GM12878 (cell line): ENCODE measurements at regions not wholly inside any gene's neighbourhood (a gene's known extent, or its start where the extent isn't known, plus 50 kb on each side); places are given as distances from the start of the nearest gene placed in this dataset.

ENCODE experiments used
- ATAC-seq: fragments of 200-7000 bp; cut with Tn5 transposase; 3 replicates; pipeline ENCODE4 v1.9.1; 2020; ENCODE audit warnings: mild to moderate bottlenecking, moderate library complexity
- BruUV-seq: library from RNA; stranded (reverse); fragments of 400-500 nt; replicated peaks from 2 replicates; lab custom pipeline; 2021; lab: Mats Ljungman, UMichigan
- CTCF ChIA-PET: fragments of 300-600 bp; sonication (Branson Sonifier 250); formaldehyde crosslinking; extraction: SDS; loops from one replicate; lab custom pipeline; 2021; ENCODE audit warnings: inconsistent platforms; lab: Yijun Ruan, JAX
- POLR2A ChIA-PET: fragments of 350-600 bp; formaldehyde crosslinking; extraction: SDS; loops from one replicate; lab custom pipeline; 2021; ENCODE audit warnings: inconsistent platforms; lab: Charles Lee
- RAD21 ChIA-PET: fragments of 300-600 bp; sonication (Branson Sonifier 250); formaldehyde crosslinking; loops from one replicate; lab custom pipeline; 2023; ENCODE audit warnings: antibody characterized with exemption; ENCODE audit not compliant: unreplicated experiment; lab: Charles Lee
- SMC1A ChIA-PET: fragments of 300-600 bp; sonication (Branson Sonifier 250); formaldehyde crosslinking; loops from one replicate; lab custom pipeline; 2023; ENCODE audit not compliant: unreplicated experiment, uncharacterized antibody; lab: Charles Lee
- DNase-seq: peaks from one replicate; pipeline ENCODE4 v3.0.0-alpha.2; 2011; ENCODE audit warnings: low read depth, low spot score
- FAIRE-seq: peaks from 3 replicates; lab custom pipeline; 2011; peaks lifted over from hg19 to GRCh38; lab: Jason Lieb, UNC
- H2AFZ ChIP-seq: 2 replicates; pipeline ENCODE4 v1.6.0; 2011; ENCODE audit warnings: low read depth, low read length, control low read depth; ENCODE audit not compliant: control insufficient read depth
- H3K27ac ChIP-seq: 2 replicates; pipeline ENCODE4 v1.5.1; 2011; ENCODE audit warnings: control low read depth; ENCODE audit not compliant: control insufficient read depth, insufficient read depth
- H3K27me3 ChIP-seq, 2 experiments: replicated peaks in 1 of 2; 2 replicates each; pipeline versions ENCODE4 v1.6.0 to v1.6.1; 2011; ENCODE audit warnings: low read length in 1 of 2; ENCODE audit not compliant: control insufficient read depth in 2 of 2, insufficient read depth in 2 of 2
- H3K36me3 ChIP-seq, 2 experiments: 2 replicates each; pipeline ENCODE4 v1.5.1; 2011; ENCODE audit warnings: low read length in 1 of 2; ENCODE audit not compliant: control insufficient read depth in 2 of 2, insufficient read depth in 2 of 2
- H3K4me1 ChIP-seq: 2 replicates; pipeline ENCODE4 v1.6.1; 2011; ENCODE audit warnings: mild to moderate bottlenecking, low read length, moderate library complexity, mixed read lengths; ENCODE audit not compliant: control insufficient read depth, insufficient read depth
- H3K4me2 ChIP-seq: 2 replicates; pipeline ENCODE4 v1.6.0; 2011; ENCODE audit warnings: control low read depth; ENCODE audit not compliant: control insufficient read depth, insufficient read depth
- H3K4me3 ChIP-seq: fragments of 200-600 bp; sonication (generic); 2 replicates; pipeline ENCODE4 v1.5.1; 2016
- H3K79me2 ChIP-seq: 2 replicates; pipeline ENCODE4 v1.6.0; 2011; ENCODE audit warnings: low read length; ENCODE audit not compliant: control insufficient read depth, insufficient read depth
- H3K9ac ChIP-seq: 2 replicates; pipeline ENCODE4 v1.8.0; 2011; ENCODE audit warnings: low read length, control low read depth, mixed read lengths; ENCODE audit not compliant: control insufficient read depth, insufficient read depth
- H3K9me3 ChIP-seq: replicated peaks from 3 replicates; pipeline ENCODE4 v1.5.1; 2011; ENCODE audit warnings: mild to moderate bottlenecking, low read length; ENCODE audit not compliant: control insufficient read depth, insufficient read depth
- H4K20me1 ChIP-seq: 2 replicates; pipeline ENCODE4 v1.6.0; 2011; ENCODE audit not compliant: control insufficient read depth, insufficient read depth
- EED ChIP-seq: sonication (generic); IDR thresholded peaks from 2 replicates; pipeline ENCODE4 v1.6.1; 2016; ENCODE audit warnings: antibody characterized with exemption, low read depth
- GABPA ChIP-seq: IDR thresholded peaks from 2 replicates; pipeline ENCODE4 v1.6.1; 2014; ENCODE audit warnings: antibody characterized with exemption, low read depth, mild to moderate bottlenecking, inconsistent platforms
- NFYA ChIP-seq: IDR thresholded peaks from 2 replicates; pipeline ENCODE4 v1.6.1; 2011; ENCODE audit warnings: low read depth, mild to moderate bottlenecking, low read length, improper control_type of control experiment, borderline replicate concordance
- POLR2AphosphoS2 ChIP-seq: IDR thresholded peaks from 2 replicates; pipeline ENCODE4 v1.6.1; 2011; ENCODE audit warnings: low read depth, mild to moderate bottlenecking, low read length, improper control_type of control experiment, moderate library complexity
- RCOR1 ChIP-seq: conservative IDR thresholded peaks from 2 replicates; pipeline ENCODE4 v1.6.1; 2012; ENCODE audit warnings: low read depth, low read length, improper control_type of control experiment
- SPI1 ChIP-seq: IDR thresholded peaks from 2 replicates; pipeline ENCODE4 v1.6.1; 2011; ENCODE audit warnings: low read depth, mild to moderate bottlenecking, low read length, moderate library complexity, borderline replicate concordance; ENCODE audit not compliant: insufficient read depth
- WRNIP1 ChIP-seq: IDR thresholded peaks from 2 replicates; pipeline ENCODE4 v1.6.1; 2011; ENCODE audit warnings: low read depth, low read length, improper control_type of control experiment, borderline replicate concordance
- ZNF274 ChIP-seq: IDR thresholded peaks from one replicate; pipeline ENCODE4 v1.8.0; 2011; ENCODE audit not compliant: insufficient read length, insufficient read depth
- ZNF384 ChIP-seq: IDR thresholded peaks from 2 replicates; pipeline ENCODE4 v1.6.1; 2012; ENCODE audit warnings: low read depth, mild to moderate bottlenecking, low read length, improper control_type of control experiment, borderline replicate concordance
- WGBS: methylation state at CpG from one replicate; pipeline ENCODE4 v1.1.6; 2016; ENCODE audit warnings: low lambda C conversion rate; ENCODE audit not compliant: insufficient replicate concordance, insufficient coverage; ENCODE audit errors: missing lambda C conversion rate; 5-methylcytosine and 5-hydroxymethylcytosine counted together
- in situ Hi-C: fragments of 300-500 bp; cut with MboI; formaldehyde crosslinking; loops from 9 replicates; pipeline ENCODE4 v1.14.3; 2018; ENCODE audit warnings: mixed read lengths
- intact Hi-C: fragments of 100-400 bp; cut with micrococcal nuclease; formaldehyde crosslinking; loops from one replicate; pipeline ENCODE4 v1.14.2; 2022; ENCODE audit not compliant: unreplicated experiment
- TF ChIP-seq, protein P1 (sequence below): fragments of 450-650 bp; IDR thresholded peaks from 2 replicates; pipeline ENCODE4 v1.6.1; 2017; ENCODE audit warnings: antibody characterized with exemption, mild to moderate bottlenecking, moderate library complexity
- TF ChIP-seq, protein P2 (sequence below): IDR thresholded peaks from 2 replicates; pipeline ENCODE4 v1.6.1; 2012; ENCODE audit warnings: low read depth, low read length, improper control_type of control experiment
- TF ChIP-seq, protein P3 (sequence below): fragments of 450-650 bp; IDR thresholded peaks from 2 replicates; pipeline ENCODE4 v1.6.1; 2017; ENCODE audit warnings: low read depth, mild to moderate bottlenecking, moderate library complexity

DNA sequence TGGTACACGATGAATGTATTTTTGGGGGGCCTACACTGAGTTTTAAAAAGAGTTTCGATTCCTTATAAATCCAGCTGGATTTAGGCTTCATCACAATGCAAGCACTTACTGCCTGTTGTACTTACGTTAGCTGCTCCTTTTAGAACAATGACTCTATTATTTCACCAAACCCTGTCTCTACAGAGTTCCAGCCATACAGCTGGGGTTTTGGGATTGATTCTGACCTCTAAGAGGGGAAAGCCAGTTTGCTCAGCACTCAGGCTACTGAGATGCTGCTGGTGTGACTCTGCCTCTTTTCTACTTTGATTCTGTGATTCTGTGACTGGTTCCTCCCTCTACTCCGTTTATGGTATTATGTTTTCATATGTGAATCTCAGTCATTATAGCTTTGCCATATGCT lies 329.7 kb downstream of the ABCC12 start:
- H2AFZ ChIP-seq: no peak overlapping the region
- H4K20me1 ChIP-seq: no peaks in the 10 kb centered on the region
- H3K79me2 ChIP-seq: no peaks in the 10 kb centered on the region
- no peak overlapping the region for H3K9ac ChIP-seq
- H3K4me2 ChIP-seq: no peak overlapping the region
- no peak for TF ChIP-seq ZNF384
- no peak for TF ChIP-seq WRNIP1
- TF ChIP-seq NFYA: no peak
- no peak for TF ChIP-seq POLR2AphosphoS2
- no peak for TF ChIP-seq EED
- no peak for TF ChIP-seq SPI1
- no peak for TF ChIP-seq ZNF274
- TF ChIP-seq, protein P1, sequence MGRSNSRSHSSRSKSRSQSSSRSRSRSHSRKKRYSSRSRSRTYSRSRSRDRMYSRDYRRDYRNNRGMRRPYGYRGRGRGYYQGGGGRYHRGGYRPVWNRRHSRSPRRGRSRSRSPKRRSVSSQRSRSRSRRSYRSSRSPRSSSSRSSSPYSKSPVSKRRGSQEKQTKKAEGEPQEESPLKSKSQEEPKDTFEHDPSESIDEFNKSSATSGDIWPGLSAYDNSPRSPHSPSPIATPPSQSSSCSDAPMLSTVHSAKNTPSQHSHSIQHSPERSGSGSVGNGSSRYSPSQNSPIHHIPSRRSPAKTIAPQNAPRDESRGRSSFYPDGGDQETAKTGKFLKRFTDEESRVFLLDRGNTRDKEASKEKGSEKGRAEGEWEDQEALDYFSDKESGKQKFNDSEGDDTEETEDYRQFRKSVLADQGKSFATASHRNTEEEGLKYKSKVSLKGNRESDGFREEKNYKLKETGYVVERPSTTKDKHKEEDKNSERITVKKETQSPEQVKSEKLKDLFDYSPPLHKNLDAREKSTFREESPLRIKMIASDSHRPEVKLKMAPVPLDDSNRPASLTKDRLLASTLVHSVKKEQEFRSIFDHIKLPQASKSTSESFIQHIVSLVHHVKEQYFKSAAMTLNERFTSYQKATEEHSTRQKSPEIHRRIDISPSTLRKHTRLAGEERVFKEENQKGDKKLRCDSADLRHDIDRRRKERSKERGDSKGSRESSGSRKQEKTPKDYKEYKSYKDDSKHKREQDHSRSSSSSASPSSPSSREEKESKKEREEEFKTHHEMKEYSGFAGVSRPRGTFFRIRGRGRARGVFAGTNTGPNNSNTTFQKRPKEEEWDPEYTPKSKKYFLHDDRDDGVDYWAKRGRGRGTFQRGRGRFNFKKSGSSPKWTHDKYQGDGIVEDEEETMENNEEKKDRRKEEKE: no peak
- TF ChIP-seq RCOR1: no peak
- no peak for TF ChIP-seq GABPA
- TF ChIP-seq, protein P2, sequence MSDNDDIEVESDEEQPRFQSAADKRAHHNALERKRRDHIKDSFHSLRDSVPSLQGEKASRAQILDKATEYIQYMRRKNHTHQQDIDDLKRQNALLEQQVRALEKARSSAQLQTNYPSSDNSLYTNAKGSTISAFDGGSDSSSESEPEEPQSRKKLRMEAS: no peak
- TF ChIP-seq, protein P3, sequence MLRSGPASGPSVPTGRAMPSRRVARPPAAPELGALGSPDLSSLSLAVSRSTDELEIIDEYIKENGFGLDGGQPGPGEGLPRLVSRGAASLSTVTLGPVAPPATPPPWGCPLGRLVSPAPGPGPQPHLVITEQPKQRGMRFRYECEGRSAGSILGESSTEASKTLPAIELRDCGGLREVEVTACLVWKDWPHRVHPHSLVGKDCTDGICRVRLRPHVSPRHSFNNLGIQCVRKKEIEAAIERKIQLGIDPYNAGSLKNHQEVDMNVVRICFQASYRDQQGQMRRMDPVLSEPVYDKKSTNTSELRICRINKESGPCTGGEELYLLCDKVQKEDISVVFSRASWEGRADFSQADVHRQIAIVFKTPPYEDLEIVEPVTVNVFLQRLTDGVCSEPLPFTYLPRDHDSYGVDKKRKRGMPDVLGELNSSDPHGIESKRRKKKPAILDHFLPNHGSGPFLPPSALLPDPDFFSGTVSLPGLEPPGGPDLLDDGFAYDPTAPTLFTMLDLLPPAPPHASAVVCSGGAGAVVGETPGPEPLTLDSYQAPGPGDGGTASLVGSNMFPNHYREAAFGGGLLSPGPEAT: no peak
- DNase-seq (no peak), FAIRE-seq (no peak), ATAC-seq (no peak)
- H3K4me1 ChIP-seq: no peaks in the 10 kb centered on the region
- RAD21 ChIA-PET: no interaction called here
- BruUV-seq: no TSS peak
- intact Hi-C loops: no loop called here
- CTCF ChIA-PET: no interaction called here
- no peak overlapping the region for H3K27ac ChIP-seq
- no peaks in the 10 kb centered on the region for H3K9me3 ChIP-seq
- 29% methylated on average over 4 of the region's 4 CpGs for WGBS
- H3K27me3 ChIP-seq: no peaks in the 10 kb centered on the region
- SMC1A ChIA-PET: no interaction called here
- POLR2A ChIA-PET: no interaction called here
- in situ Hi-C loops: no loop called here
- H3K36me3 ChIP-seq: no peaks in the 10 kb centered on the region
- no peak overlapping the region for H3K4me3 ChIP-seq
